GM18868 (cell line): ENCODE measurements at regions not wholly inside any gene's neighbourhood (a gene's known extent, or its start where the extent isn't known, plus 50 kb on each side); places are given as distances from the start of the nearest gene placed in this dataset.
"Not testable (repeated sequence)": the region's sequence is repeated elsewhere in the genome, so short reads cannot be mapped to it uniquely, and the experiment has no call there.

Experiments used
- ATAC-seq: cut with Tn5 transposase; IDR thresholded peaks from one replicate; pipeline ENCODE4 v1.9.1; 2021; ENCODE audit warnings: mild to moderate bottlenecking, moderate library complexity; ENCODE audit not compliant: unreplicated experiment

DNA sequence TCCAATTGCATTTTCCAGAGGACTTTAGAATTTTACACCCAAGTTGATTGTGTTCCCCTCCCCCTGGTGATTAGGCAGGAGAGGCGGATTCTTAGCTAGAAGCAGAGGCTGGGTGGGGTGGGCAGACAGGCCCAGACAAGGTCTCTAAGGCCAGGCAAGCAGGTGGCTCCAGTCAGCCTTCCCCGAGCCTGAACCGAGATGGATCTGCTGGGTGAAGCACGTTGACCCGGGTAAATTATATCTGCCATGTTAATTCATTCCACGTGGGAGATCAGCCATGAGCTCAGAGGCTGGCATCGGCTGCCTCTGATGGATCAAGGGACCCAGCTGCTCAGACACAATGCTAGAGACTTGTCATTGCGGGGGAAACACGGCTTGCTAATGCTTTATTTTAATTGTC, 159.5 kb upstream of the MAFB start:
- ATAC-seq, result no peak

DNA sequence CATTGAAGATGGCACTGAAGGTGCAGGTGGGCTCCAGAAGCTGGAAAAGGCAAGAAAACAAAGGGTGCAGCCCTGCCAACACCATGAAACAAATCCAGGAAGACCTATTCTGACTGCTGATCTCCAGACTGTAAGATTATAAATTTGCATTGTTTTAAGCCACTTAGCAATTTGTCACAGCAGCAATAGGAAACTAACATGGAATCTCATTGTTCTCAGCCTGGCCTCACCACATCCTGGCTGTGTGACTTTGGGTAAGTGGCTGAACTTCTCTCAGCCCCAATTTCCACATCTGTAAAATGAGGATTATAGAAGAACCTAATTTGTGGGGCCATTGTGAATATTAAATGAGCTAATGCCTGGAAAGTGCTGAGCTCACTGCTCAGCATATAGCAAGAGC, 160.4 kb upstream of the MAFB start:
- no peak for ATAC-seq

DNA sequence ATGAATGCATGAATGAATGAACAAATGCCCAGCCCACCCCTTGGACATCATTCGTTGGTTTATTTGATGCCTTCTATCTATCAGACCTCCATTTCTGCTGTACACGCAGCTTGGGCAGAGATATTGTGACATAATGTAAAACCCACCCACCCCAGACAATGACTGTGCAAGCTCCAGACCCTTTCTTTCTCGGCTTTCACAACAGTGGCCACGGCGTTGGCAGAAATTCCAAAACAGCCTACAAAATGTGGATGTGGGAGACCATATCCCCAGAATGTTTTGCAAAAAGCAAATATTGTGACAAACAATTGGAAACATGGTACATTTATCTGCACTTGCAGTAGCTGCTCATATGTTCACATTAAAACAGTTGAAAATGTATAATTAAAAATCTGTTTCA, 162.0 kb upstream of the MAFB start:
- ATAC-seq, result no peak

DNA sequence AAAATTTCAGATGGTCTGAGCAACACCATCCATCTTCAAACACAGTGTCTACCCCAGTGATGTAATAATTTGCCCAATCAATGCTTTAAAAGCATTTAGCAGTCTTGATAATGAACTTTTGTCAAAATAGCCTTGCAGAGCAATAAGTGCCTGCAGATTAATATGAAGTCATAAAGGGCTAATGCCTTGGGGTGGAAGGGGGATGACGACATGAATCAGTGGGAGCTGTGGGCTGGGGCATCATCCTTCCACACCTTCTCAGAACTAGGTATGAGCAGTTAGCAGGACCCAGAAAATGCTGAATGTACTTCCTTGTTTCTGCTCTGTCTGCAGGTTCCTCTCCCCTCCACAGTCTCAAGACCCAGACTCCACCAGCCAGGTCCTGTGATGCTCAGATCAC, 166.2 kb upstream of the MAFB start:
- no peak for ATAC-seq

DNA sequence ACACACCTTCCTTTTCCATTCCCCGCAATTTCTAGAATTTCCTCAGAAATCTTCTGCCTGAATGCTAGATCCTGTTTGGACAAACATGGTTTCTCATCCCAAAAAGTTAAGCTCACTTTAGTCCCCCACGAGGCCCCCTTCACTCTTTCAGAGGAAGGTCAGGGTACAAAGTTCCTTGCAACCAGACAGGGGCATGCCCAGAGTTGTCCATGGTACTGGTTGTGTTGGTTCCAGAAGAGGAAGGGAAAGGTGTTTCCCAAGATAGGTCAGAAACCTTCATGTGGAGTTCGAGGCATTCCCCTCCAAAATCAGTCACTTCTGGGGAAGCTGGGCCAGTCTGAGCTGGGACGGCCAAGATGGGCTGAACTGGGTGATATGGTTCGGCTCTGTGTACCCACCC, 167.6 kb upstream of the MAFB start:
- no peak for ATAC-seq

DNA sequence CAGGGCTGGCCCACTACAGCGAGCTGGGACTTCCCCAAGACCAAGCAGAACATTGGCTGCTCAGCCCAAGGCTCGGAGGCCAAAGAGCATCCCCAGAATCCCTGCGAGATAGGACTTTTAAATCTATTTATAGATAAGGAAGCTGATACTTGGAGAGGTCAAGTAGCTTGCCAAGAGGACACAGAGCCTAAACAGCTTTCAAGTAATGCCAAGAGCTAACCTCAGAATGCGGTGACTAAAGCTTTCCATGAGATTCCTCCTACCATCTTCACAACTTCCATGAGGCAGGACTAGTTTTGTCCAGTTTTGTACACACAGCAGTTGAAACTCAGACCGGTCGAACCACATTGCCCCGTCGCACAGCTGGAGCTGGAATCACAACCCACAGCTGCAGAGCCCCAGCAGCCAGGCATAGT, 168.1 kb upstream of the TOP1 start:
- no peak for ATAC-seq

DNA sequence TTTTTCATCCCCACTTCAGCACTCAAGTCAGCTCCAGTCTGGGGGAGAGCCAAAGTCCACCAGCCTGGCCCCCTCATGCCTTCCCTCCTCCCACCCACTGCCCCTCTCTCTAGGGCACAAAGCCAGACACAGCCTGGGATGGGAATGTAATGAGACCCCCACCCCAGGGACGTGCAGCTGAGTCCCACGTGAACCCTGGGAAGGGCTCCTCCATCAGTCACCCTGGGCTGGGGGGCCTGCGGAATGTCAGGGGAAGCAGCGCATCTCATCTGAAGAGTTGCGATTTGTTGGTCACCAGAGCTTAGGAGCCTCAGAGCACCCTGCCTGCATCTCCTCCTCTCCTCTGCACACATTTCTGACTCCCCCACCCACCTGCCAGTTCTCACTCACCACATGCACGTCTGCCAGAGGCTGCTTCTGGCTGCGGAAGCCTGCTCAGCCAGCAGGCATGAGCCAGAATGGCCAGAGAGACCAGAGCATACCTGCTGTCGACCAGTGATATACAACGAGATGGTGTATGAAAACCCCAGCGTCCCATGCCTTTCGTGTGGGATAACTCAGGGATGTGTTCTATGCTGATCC, 167.1 kb upstream of the TOP1 start:
- ATAC-seq, result no peak

DNA sequence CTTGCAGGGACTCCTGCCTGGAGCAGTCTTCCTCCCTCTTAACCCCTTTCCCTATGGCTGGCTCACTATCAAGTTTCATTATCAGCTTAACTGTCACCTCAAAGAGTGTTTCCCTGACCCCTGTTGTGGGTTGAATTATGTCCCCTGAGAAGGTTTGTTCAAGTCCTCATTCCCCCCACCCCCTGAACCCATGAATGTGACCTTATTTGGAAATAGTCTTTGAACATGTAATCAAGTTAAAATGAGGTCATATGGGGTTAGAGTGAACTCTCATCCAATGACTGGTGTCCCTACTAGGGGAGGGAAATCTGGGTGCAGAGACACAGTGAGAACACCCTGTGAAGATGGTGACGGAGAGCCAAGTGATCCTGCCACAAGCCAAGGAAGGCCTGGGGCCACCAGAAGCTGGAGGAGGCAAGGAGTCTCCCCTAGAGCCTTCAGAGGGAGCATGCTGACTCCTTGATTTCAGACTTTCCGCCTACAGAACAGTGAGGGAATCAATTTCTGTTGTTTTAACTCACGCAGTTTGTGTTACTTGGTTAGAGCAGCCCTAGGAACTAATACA, 165.2 kb upstream of the TOP1 start:
- no peak for ATAC-seq

DNA sequence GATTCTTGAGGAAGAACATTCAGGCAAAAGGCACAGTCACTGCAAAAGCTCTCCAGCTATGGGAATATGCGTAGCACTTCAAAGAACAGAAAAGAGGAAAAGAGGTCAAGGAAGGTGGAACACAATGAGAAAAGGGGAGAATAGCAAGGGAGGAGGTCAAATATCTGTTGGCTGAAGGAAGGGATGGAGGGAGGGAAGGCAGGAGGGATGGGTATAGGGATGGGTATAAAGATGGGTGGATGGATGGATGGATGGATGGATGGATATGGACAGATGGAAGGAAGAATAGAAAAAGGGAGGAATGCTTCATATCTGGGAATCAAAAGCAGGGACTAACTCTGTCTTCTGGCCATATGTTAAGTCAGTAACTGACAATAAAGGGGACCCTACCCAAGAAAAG, 164.2 kb upstream of the TOP1 start:
- ATAC-seq, result no peak

DNA sequence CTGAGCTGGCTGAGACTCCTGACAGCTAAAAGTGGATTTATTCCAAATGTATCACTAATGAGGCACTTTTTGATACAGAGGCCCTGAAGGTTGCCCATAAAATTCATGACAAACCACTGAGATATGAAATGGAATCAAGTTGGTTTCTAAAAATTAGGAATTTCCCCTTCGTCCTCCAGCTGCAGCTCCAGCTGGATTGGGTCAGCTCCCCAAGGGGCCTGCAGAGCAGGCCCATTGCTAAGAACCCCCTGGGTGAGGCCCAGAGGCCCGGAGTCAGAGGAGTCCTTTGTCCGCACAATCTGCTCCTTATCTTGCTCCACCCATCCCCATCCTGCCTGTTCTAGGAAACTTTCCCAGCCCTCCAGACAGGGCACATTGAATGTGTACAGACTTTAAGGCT, 163.5 kb upstream of the TOP1 start:
- no peak for ATAC-seq

DNA sequence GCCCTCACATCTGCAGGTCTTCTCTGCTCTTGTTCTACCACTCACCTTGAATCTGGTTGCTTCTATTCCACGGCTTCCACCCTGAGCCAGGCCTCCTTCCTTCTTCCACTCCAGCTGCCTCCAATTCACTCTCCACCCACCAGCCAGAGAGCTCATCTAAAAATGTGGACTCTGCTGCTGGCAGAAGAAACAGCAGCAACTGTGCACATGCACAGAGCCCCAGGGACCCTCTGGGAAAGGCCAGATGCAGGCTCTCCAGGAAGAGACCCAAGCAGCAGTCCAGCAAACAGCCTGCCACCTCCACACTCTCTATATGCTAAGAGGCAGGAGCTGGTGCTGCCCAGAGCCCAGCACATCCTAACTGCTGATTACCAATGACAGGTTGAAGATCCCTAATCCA, 162.6 kb upstream of the TOP1 start:
- no peak for ATAC-seq

DNA sequence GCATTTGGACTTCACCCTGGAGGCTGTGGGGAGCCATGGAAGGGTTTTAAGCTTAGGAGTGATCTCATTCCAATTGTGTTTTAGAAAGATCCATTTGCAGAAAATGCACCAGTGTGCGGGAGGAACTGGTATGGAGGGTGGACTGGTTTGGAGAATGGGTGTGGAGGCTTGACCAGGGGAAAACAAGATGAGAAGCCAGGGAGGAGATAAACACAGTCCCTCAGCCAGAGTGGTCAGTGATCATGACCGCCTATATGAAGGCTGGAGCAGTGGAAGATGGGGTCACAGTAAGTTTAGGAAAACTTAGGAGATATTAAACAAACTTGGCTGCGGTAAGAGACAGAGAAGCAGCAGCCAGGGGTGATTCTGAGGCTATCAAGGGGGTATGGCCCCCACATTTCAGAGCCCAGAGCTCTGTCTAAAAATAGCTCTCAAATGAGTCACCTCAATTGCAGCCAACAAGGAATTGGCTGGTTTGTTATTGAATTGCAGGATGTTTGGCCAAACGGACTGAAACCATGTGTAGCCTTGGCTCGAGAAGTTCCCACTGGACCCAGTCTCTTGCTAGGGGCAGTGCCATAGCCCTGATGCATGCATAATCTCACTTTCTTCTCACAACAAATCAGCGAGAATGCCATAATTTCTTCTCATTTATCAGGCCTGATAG, 159.9 kb upstream of the TOP1 start:
- no peak for ATAC-seq

DNA sequence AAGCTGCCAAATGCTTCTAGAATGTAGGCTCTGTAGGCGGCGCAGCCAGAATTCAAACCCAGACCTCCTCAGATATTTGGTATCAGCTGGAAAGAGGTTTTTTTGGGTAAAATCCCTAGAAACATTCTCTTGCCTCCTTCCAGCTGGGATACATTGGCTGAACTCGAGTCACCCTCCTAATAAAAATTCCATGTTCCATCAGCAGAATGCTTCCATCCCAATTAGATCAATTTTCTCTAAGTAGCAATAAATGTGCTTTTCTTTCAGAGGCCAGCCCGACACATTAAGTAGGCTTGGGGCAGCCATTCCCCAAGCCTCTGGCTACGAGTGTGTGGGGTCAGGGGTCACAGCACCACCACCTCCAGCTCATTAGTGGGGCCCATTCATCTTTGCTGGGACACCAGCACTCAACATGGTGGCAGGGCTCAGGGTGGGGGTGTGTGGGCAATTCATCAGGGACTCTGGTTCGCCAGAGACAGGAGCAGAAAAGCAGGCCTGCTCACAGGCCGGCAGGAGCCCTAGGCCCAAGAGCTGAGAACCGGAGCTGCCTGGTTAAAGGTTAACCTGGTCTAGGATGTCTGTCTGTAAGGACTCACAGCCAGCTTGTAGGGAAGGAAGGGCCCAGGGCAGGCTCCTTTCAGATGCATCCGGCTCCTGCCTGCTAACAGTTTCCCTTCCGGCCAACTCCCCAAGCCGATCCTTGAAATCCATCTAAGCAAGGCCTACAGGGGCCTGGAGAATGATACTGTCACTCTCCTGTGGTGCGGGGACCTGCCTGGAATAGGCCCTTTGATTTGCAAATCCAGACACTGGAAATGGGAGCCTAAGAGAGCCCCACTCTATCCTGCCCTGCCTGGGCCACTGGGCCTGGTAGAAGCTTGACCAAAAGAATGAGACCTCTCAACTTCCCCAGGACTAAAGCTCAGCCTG, 159.1 kb upstream of the TOP1 start:
- no peak for ATAC-seq

DNA sequence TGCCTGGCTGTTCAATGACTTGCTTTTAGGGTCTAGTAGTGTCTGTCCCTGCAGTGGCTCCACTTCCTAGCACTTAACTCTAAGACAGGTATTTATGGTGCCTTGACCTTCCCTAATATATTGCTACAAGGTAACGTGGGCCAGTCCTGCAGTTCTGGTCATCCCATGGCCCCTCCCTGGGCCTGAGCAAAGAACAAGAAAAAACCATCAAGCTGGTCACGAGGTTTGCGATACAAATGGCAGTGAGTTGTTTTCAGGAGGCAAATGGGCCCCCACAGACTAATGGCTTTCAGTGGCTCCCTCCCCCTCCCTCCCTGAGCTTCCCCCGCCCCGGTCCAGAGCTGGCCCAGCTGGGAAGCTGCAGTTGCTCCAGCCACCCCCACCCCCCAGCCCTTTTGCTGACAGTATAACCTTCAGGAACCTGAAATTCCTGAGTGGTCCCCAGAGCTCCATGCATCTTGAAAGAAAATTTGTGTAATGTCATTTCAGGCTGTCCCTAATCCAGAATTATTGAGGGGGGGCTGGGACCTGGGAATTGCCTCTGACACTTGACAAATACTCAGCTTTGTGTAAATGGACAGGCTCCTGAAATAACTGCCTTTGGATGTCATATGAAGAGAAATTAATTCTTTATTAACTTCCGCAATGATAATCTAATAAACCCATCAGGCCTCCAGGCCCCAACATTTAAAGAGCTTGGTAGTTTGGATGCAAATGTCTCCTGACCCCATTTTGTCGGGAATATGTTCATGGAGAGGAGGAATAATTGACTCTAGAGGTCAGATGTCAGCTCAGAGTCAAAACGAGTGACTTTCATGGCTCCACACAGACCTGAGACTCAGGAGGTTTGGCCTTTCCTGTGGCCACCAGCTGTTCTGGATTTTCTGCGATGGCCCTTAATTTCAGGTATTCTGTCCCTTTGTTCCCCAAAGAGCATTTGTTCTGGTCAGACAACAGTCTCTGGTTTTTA, 153.2 kb upstream of the TOP1 start:
- no peak for ATAC-seq

DNA sequence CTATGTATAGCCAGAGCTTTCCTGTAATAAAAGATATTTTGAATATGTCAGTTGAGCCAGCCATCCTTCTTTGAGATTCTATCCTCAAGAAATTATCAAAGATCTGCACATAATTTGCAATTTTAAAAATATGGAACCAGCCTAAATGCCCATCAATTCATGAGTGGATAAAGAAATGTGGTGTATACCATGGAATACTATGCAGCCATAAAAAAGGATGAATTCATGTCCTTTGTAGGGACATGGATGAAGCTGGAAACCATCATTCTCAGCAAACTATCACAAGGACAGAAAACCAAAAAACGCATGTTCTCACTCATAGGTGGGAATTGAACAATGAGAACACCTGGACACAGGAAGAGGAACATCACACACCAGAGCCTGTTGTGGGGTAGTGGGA, 150.5 kb upstream of the TOP1 start:
- not testable (repeated sequence) for ATAC-seq

DNA sequence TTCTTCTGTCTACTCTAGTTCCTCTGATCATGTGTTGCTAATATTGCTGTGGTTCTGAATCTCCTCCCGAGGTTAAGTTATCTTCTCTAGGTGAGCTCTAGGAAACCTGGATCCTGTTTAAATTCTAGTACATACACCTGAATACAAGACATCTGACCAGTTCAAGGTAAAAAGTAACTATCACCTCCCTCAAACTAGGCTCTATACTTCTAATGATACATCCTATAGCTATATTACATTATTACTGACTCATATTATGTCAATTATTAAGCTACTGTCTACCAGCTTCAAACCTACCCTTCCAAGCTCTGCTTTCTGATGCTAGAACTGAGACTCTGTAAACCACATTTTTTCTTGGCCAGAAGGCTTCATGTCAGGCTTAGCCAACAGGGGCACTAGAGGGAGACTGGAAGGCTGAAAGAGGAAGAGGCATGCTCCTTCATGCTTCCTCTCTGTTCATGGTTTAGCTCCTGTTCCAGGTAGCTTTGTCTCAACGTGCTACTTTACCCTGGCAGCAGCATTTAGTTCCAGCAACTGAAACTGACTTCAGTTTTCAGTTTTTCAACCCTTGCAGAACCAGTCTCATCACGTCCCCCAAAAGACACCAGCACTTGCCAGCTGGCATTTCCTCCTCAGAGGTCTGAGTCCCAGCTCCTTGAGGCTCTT, 148.4 kb upstream of the TOP1 start:
- ATAC-seq, result no peak

DNA sequence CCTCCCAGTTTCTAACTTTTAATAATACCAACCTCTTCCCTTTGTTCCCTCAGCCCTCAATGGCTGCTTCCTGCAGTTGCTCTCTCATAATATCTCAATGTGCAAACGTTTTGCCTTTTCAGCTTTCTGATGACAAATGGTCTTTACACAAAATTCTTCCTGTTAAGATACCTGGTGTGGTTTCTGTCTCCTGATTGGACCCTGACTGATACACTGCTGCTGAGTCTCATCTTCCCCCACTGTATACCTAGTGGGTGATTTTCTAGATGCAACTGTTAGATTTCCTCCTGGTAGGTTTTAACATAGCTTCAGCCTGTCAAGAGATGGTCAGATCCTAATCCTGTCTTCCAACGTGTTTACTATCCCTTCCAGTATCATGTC, 147.9 kb upstream of the TOP1 start:
- no peak for ATAC-seq

DNA sequence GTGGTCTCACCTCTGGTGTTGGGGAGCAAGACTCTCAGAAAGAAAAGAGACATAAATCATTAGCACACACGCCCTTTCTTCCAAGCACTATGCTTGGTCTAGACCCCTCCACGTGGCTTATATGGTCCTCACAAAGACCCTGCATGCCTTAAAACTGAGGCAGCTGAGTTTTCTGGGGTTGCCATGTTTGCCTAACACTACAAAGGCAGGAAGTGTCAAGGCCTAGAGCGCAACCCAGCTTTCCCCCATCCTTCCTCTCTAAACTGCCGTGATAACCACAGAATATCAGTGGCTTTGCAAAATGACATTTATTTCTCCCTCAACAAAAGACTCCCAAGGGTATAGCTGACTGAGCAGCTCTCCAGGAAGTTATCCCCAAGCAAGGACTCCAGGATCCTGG, 146.5 kb upstream of the TOP1 start:
- ATAC-seq, result no peak

DNA sequence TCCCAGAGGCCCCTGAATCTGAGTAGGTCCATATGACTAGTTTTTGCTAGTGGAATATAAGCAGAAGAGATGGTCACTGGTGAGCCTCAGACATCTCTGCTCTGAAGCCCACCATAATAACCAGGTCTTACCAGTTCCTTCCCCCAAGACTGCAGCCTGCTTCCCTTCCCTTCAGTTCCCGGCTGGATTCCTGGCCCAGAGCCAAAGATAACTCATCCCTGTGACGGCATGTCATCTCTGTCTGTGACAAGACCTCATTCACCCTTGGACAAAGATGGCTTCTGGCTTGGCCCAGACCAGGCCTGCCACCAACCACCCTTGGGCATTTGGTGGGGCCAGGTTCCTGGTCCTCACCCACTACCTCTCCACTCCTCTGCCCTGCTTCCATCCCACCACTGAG, 145.5 kb upstream of the TOP1 start:
- no peak for ATAC-seq

DNA sequence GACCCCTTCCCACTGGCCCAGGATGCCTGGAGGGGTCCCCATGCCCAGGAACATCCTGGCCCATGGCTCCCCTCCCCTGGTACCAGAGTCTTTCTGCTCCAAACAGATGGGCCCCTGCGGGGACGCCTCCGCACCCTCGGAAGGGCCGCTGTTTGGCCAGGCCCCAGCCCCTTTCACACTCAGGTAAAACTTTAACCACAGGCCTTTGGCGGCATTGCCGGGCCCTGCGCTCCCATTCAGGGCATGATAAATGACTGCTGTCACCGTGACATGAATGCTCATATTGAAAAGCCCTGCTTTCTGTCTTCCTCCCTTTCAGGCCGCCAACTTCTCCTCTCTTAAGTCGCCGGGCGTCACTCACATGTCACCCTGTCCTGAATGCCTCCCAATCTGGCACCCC, 141.5 kb upstream of the TOP1 start:
- ATAC-seq, result no peak
